ENCODE measurements at regions not wholly inside any gene's neighbourhood (a gene's known extent, or its start where the extent isn't known, plus 50 kb on each side); places are given as distances from the start of the nearest gene placed in this dataset.

DNA sequence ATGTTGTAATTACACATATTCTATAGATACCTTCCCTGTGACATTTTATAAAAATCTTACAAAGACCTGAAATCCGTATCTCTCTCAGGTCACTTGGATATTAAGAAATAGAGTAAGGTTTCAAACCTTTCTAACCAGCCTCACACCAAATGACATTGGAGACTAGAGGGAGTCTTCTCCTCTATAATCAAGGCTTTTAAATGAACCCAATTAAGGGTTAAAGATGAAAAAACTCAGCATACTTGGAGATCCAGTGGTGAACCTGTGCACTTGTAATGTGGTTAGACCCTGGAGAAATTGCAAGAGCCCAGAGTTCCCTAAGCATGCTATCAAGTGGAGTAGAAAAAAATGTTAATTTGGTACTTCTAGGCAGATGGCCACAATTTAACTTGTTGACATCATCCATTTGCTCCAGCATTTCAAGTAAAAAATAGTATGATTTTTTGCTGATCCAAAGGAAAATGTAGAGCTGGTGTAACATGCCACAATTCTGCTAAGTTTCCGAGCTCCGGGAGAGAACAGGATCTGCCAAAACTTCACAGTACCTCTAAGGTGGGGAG lies 554.1 kb upstream of the MIR17HG start:
- no peaks in the 10 kb centered on the region for H3K36me3 Mint-ChIP-seq (ENCODE audit: low read depth, unreplicated experiment)
- H3K4me1 Mint-ChIP-seq (ENCODE audit: unreplicated experiment) = no peaks in the 10 kb centered on the region
- H3K27me3 Mint-ChIP-seq (ENCODE audit: unreplicated experiment) = no peaks in the 10 kb centered on the region
- TF ChIP-seq CTCF (IDR thresholded peaks at IDR 0.05; ENCODE audit: unreplicated experiment) = no peak
- H3K9me3 Mint-ChIP-seq (ENCODE audit: unreplicated experiment) = no peaks in the 10 kb centered on the region
- H3K27ac Mint-ChIP-seq (ENCODE audit: unreplicated experiment) = no peak overlapping the region
- DNase-seq (ENCODE audit: low spot score) = no peak
- no peak overlapping the region for H3K4me3 Mint-ChIP-seq (ENCODE audit: unreplicated experiment)

- DNase-seq (ENCODE audit: low spot score) = no peak
- H3K36me3 Mint-ChIP-seq (ENCODE audit: low read depth, unreplicated experiment) = no peaks in the 10 kb centered on the region
- H3K4me3 Mint-ChIP-seq (ENCODE audit: unreplicated experiment) = no peak overlapping the region
- H3K27ac Mint-ChIP-seq (ENCODE audit: unreplicated experiment) = no peak overlapping the region
- H3K27me3 Mint-ChIP-seq (ENCODE audit: unreplicated experiment) = no peaks in the 10 kb centered on the region
- no peaks in the 10 kb centered on the region for H3K9me3 Mint-ChIP-seq (ENCODE audit: unreplicated experiment)
- TF ChIP-seq CTCF (IDR thresholded peaks at IDR 0.05; ENCODE audit: unreplicated experiment) = no peak
- H3K4me1 Mint-ChIP-seq (ENCODE audit: unreplicated experiment) = no peaks in the 10 kb centered on the region
These were observed 551.0 kb upstream of the MIR17HG start for GRCh38 chr13:90796474-90796873.

DNA sequence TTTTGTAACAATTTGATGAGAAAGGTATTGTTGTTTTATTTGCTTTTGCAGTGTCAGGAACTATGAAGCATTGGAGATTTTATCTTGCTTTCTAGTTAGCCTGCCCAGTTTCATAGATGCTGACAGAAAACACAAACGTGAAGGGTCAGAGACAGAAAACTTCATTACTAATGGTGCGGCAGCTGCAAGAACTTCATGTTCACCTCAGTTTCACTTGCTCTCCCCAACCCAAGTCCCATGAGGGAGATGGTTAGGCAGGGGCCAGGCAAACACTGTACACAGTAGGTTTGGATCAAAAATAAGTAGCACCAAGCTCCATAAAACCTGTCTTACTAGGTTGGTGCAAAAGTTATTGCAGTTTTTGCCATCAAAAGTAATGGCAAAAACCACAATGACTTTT lies 550.2 kb upstream of the MIR17HG start:
- no peaks in the 10 kb centered on the region for H3K9me3 Mint-ChIP-seq (ENCODE audit: unreplicated experiment)
- TF ChIP-seq CTCF (IDR thresholded peaks at IDR 0.05; ENCODE audit: unreplicated experiment) = no peak
- H3K4me1 Mint-ChIP-seq (ENCODE audit: unreplicated experiment) = no peaks in the 10 kb centered on the region
- no peak overlapping the region for H3K27ac Mint-ChIP-seq (ENCODE audit: unreplicated experiment)
- no peak for DNase-seq (ENCODE audit: low spot score)
- no peaks in the 10 kb centered on the region for H3K27me3 Mint-ChIP-seq (ENCODE audit: unreplicated experiment)
- no peak overlapping the region for H3K4me3 Mint-ChIP-seq (ENCODE audit: unreplicated experiment)
- no peaks in the 10 kb centered on the region for H3K36me3 Mint-ChIP-seq (ENCODE audit: low read depth, unreplicated experiment)

DNA sequence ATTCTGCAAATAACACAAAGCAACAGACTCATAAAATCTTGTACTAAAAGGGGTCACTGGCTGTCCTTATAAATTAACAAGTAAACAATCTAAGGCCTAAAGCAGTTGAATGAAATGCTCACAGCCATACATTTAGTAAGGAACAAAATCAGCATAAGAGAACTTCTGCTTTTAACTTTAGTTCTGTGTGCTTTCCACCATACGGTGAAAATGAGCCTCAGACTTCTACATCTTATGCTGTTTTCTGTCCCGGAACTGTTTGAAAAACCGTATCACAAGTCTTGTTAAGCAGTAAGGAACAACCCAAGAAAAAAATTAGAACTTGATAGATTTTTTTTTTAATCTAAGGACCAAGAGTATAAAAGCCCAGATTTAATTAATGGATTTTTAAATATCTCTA lies 549.1 kb upstream of the MIR17HG start:
- no peak for DNase-seq (ENCODE audit: low spot score)
- TF ChIP-seq CTCF (IDR thresholded peaks at IDR 0.05; ENCODE audit: unreplicated experiment) = no peak
- H3K36me3 Mint-ChIP-seq (ENCODE audit: low read depth, unreplicated experiment) = no peaks in the 10 kb centered on the region
- H3K4me1 Mint-ChIP-seq (ENCODE audit: unreplicated experiment) = no peaks in the 10 kb centered on the region
- H3K27ac Mint-ChIP-seq (ENCODE audit: unreplicated experiment) = no peak overlapping the region
- H3K4me3 Mint-ChIP-seq (ENCODE audit: unreplicated experiment) = no peak overlapping the region
- no peaks in the 10 kb centered on the region for H3K9me3 Mint-ChIP-seq (ENCODE audit: unreplicated experiment)
- no peaks in the 10 kb centered on the region for H3K27me3 Mint-ChIP-seq (ENCODE audit: unreplicated experiment)

DNA sequence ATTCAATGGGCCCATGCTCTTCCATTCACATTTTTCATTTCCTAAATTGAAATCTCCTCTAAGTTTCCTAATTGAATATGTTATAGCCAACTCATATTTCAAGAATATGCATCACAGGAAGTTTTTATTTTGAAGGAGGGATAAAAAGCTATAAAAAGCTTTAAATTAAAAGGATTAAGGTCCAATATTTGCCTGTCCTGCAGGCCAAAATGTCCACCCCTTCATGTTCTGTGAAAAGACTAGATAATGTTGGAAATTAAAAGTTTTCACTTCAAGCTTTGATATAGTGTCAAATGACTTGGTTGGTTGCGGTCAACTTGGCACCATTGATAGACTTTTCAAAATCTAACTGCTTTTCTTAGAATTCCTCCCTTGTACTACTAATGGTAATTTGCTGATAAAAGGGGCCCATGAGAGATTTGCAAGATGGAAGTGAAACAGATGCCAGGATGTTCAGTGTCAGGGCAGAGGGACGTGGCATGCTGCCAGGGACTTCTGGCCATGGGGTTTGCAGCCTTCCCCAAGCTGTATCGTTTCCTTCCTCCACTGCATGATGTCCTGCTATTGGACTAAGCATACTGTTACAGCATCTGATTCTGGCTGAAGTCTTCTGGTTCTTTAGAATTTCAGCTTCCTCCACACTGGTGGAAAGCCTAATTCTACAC lies 547.3 kb upstream of the MIR17HG start:
- H3K27ac Mint-ChIP-seq (ENCODE audit: unreplicated experiment) = no peak overlapping the region
- TF ChIP-seq CTCF (IDR thresholded peaks at IDR 0.05; ENCODE audit: unreplicated experiment) = no peak
- H3K36me3 Mint-ChIP-seq (ENCODE audit: low read depth, unreplicated experiment) = no peaks in the 10 kb centered on the region
- no peaks in the 10 kb centered on the region for H3K4me1 Mint-ChIP-seq (ENCODE audit: unreplicated experiment)
- H3K27me3 Mint-ChIP-seq (ENCODE audit: unreplicated experiment) = no peaks in the 10 kb centered on the region
- no peaks in the 10 kb centered on the region for H3K9me3 Mint-ChIP-seq (ENCODE audit: unreplicated experiment)
- no peak overlapping the region for H3K4me3 Mint-ChIP-seq (ENCODE audit: unreplicated experiment)
- no peak for DNase-seq (ENCODE audit: low spot score)
